ENCODE measurements at regions not wholly inside any gene's neighbourhood (a gene's known extent, or its start where the extent isn't known, plus 50 kb on each side); places are given as distances from the start of the nearest gene placed in this dataset.
"Not testable (repeated sequence)": the region's sequence is repeated elsewhere in the genome, so short reads cannot be mapped to it uniquely, and the experiment has no call there.

- not testable (repeated sequence) for TF ChIP-seq POLR2AphosphoS5 (IDR thresholded peaks at IDR 0.05; ENCODE audit: low read depth); CTCF (IDR thresholded peaks at IDR 0.05; ENCODE audit: insufficient read depth, low read length); REST (IDR thresholded peaks at IDR 0.05; ENCODE audit: insufficient replicate concordance, low read depth); SPI1 (IDR thresholded peaks at IDR 0.05; ENCODE audit: borderline replicate concordance, low read depth)
These were observed 460.0 kb downstream of the PREX1 start for GRCh38 chr20:48367541-48368358.
